ENCODE measurements at regions not wholly inside any gene's neighbourhood (a gene's known extent, or its start where the extent isn't known, plus 50 kb on each side); places are given as distances from the start of the nearest gene placed in this dataset.
"Not testable (repeated sequence)": the region's sequence is repeated elsewhere in the genome, so short reads cannot be mapped to it uniquely, and the experiment has no call there.

GRCh38 chr2:182550234-182550633 lies 123.4 kb upstream of the PDE1A start:
- DNase-seq: peak; percentile 48 to 71

- not testable (repeated sequence) for DNase-seq
These were observed 125.4 kb upstream of the PDE1A start for GRCh38 chr2:182552232-182552631.

GRCh38 chr2:182552785-182553184 lies 125.9 kb upstream of the PDE1A start:
- DNase-seq: not testable (repeated sequence)

GRCh38 chr2:182553483-182553882 lies 126.6 kb upstream of the PDE1A start:
- no peak for DNase-seq

GRCh38 chr2:182554950-182555349 lies 128.1 kb upstream of the PDE1A start:
- no peak for DNase-seq

GRCh38 chr2:182558564-182558963 lies 131.7 kb upstream of the PDE1A start:
- no peak for DNase-seq

GRCh38 chr2:182559623-182560022 lies 132.8 kb upstream of the PDE1A start:
- no peak for DNase-seq

GRCh38 chr2:182565911-182566567 lies 139.2 kb upstream of the PDE1A start:
- no peak for DNase-seq

GRCh38 chr2:182573553-182573952 lies 142.5 kb upstream of the DNAJC10 start:
- no peak for DNase-seq

GRCh38 chr2:182577816-182578215 lies 138.2 kb upstream of the DNAJC10 start:
- DNase-seq: no peak

- peak in 1 of 2 experiments; percentile 22 for DNase-seq
These were observed 134.7 kb upstream of the DNAJC10 start for GRCh38 chr2:182581196-182581935.

GRCh38 chr2:182584462-182584861 lies 131.6 kb upstream of the DNAJC10 start:
- peak in 1 of 2 experiments; percentile 64 for DNase-seq

GRCh38 chr2:182585001-182585400 lies 131.1 kb upstream of the DNAJC10 start:
- no peak for DNase-seq

- no peak for DNase-seq
These were observed 130.6 kb upstream of the DNAJC10 start for GRCh38 chr2:182585430-182585829.

- peak in 1 of 2 experiments; percentile 22 for DNase-seq
These were observed 129.6 kb upstream of the DNAJC10 start for GRCh38 chr2:182586426-182586825.

GRCh38 chr2:182587831-182588230 lies 128.2 kb upstream of the DNAJC10 start:
- DNase-seq: peak in 1 of 2 experiments; percentile 25

GRCh38 chr2:182589121-182589520 lies 126.9 kb upstream of the DNAJC10 start:
- no peak for DNase-seq

GRCh38 chr2:182591774-182592173 lies 124.3 kb upstream of the DNAJC10 start:
- DNase-seq: no peak

GRCh38 chr2:182592691-182593393 lies 123.2 kb upstream of the DNAJC10 start:
- no peak for DNase-seq

- DNase-seq: peak in 1 of 2 experiments; percentile 60
These were observed 122.6 kb upstream of the DNAJC10 start for GRCh38 chr2:182593394-182593975.

- no peak for DNase-seq
These were observed 121.8 kb upstream of the DNAJC10 start for GRCh38 chr2:182594286-182594685.

- peak in 1 of 2 experiments; percentile 47 for DNase-seq
These were observed 120.4 kb upstream of the DNAJC10 start for GRCh38 chr2:182595650-182596049.

- DNase-seq: no peak
These were observed 118.3 kb upstream of the DNAJC10 start for GRCh38 chr2:182597570-182598295.
